ENCODE measurements at regions not wholly inside any gene's neighbourhood (a gene's known extent, or its start where the extent isn't known, plus 50 kb on each side); places are given as distances from the start of the nearest gene placed in this dataset.

DNA sequence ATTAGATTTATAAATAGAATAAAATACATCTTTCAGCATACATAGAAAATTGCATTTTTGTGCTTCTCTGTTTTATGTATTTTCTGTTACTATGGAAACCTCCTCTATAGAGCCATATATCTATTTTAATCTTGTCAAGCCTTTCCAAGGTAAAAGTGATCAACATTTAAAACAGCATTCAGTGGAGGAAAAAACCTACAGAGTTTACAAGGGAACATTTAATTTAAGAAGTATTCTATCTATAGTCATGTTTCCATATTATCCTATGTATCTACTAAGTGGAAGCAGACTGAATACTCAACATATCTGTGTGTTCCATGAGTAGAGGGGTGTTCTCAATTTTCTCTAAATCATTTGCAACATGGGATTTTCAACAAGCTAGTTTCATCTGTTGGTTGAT is 791.4 kb downstream of the CDH18 start:
- Histone ChIP-seq H3K4me3 (ENCODE audit: low read depth, low read length) (no peak overlapping the region), H3K36me3 (ENCODE audit: control insufficient read depth in 2 of 2, insufficient read depth in 1 of 2, low read length in 2 of 2) (no peaks in the 10 kb centered on the region), H3K27ac (ENCODE audit: extremely low read depth, low read depth, low read length) (no peak overlapping the region), H3K9me3 (ENCODE audit: control insufficient read depth, insufficient read depth, low read depth, low read length) (no peaks in the 10 kb centered on the region), H3K4me1 (ENCODE audit: control insufficient read depth, insufficient read depth, low read length) (no peaks in the 10 kb centered on the region)
- TF ChIP-seq PRDM1 (tag by site-specific recombination; IDR thresholded peaks at IDR 0.05): no peak
- no peak for TF ChIP-seq WT1 (tag by site-specific recombination; IDR thresholded peaks at IDR 0.05)
- TF ChIP-seq, protein P1, sequence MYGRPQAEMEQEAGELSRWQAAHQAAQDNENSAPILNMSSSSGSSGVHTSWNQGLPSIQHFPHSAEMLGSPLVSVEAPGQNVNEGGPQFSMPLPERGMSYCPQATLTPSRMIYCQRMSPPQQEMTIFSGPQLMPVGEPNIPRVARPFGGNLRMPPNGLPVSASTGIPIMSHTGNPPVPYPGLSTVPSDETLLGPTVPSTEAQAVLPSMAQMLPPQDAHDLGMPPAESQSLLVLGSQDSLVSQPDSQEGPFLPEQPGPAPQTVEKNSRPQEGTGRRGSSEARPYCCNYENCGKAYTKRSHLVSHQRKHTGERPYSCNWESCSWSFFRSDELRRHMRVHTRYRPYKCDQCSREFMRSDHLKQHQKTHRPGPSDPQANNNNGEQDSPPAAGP (tag by site-specific recombination; IDR thresholded peaks at IDR 0.05): no peak
- no peak for TF ChIP-seq ZFP69B (tag by site-specific recombination; IDR thresholded peaks at IDR 0.05)
- TF ChIP-seq, protein P2, sequence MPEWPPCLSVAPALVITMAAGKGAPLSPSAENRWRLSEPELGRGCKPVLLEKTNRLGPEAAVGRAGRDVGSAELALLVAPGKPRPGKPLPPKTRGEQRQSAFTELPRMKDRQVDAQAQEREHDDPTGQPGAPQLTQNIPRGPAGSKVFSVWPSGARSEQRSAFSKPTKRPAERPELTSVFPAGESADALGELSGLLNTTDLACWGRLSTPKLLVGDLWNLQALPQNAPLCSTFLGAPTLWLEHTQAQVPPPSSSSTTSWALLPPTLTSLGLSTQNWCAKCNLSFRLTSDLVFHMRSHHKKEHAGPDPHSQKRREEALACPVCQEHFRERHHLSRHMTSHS (tag by site-specific recombination; IDR thresholded peaks at IDR 0.05): no peak
- TF ChIP-seq ZNF571 (tag by site-specific recombination; IDR thresholded peaks at IDR 0.05): no peak
- no peak for TF ChIP-seq ZNF214 (tag by site-specific recombination; IDR thresholded peaks at IDR 0.05; ENCODE audit: borderline replicate concordance)
- no peak for TF ChIP-seq ZNF146 (tag by site-specific recombination; IDR thresholded peaks at IDR 0.05)
- TF ChIP-seq ZNF658 (tag by site-specific recombination; IDR thresholded peaks at IDR 0.05): no peak
- TF ChIP-seq, protein P3, sequence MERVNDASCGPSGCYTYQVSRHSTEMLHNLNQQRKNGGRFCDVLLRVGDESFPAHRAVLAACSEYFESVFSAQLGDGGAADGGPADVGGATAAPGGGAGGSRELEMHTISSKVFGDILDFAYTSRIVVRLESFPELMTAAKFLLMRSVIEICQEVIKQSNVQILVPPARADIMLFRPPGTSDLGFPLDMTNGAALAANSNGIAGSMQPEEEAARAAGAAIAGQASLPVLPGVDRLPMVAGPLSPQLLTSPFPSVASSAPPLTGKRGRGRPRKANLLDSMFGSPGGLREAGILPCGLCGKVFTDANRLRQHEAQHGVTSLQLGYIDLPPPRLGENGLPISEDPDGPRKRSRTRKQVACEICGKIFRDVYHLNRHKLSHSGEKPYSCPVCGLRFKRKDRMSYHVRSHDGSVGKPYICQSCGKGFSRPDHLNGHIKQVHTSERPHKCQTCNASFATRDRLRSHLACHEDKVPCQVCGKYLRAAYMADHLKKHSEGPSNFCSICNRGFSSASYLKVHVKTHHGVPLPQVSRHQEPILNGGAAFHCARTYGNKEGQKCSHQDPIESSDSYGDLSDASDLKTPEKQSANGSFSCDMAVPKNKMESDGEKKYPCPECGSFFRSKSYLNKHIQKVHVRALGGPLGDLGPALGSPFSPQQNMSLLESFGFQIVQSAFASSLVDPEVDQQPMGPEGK (tag by site-specific recombination; IDR thresholded peaks at IDR 0.05): no peak
- no peak for TF ChIP-seq FEZF1 (tag by site-specific recombination; IDR thresholded peaks at IDR 0.05)
- no peak for TF ChIP-seq ZNF777 (tag by site-specific recombination; IDR thresholded peaks at IDR 0.05; ENCODE audit: borderline replicate concordance)
- no peak for TF ChIP-seq ZNF391 (tag by site-specific recombination; IDR thresholded peaks at IDR 0.05; ENCODE audit: borderline replicate concordance, low read depth)
- TF ChIP-seq ZNF184 (tag by site-specific recombination; IDR thresholded peaks at IDR 0.05): no peak
- ChIA-PET CTCF (no interaction called here), POLR2A (no interaction called here)

DNA sequence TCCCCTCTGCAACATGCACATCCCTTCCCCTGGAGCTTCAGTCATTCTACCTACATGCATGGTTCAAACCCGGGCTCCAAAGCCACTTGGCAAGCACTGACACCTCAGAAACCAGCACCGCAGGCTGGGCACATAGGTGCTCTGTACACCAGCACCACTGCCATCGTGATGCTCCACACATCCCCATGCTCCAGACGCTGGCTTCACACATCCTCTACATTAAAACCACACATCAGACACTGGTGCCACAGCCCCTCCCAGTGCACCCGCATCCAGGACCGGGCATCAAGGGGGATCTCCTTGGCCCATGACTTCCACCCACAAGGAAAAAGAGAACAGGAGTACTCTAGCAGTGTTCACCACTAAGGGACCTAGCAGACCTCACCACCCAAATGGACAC is 787.7 kb downstream of the CDH18 start:
- no peaks in the 10 kb centered on the region for H3K36me3 ChIP-seq (ENCODE audit: control insufficient read depth in 2 of 2, insufficient read depth in 1 of 2, low read length in 2 of 2)
- CTCF ChIA-PET: interaction anchor here (1.1 kb wide), 1 partner anchor 36 kb away, joined by 3 read pairs; no protein-coding TSS in a partner anchor
- H3K4me3 ChIP-seq (ENCODE audit: low read depth, low read length): no peak overlapping the region
- no peaks in the 10 kb centered on the region for H3K4me1 ChIP-seq (ENCODE audit: control insufficient read depth, insufficient read depth, low read length)
- POLR2A ChIA-PET: no interaction called here
- no peaks in the 10 kb centered on the region for H3K9me3 ChIP-seq (ENCODE audit: control insufficient read depth, insufficient read depth, low read depth, low read length)
- no peak overlapping the region for H3K27ac ChIP-seq (ENCODE audit: extremely low read depth, low read depth, low read length)
- TF ChIP-seq, protein P4, sequence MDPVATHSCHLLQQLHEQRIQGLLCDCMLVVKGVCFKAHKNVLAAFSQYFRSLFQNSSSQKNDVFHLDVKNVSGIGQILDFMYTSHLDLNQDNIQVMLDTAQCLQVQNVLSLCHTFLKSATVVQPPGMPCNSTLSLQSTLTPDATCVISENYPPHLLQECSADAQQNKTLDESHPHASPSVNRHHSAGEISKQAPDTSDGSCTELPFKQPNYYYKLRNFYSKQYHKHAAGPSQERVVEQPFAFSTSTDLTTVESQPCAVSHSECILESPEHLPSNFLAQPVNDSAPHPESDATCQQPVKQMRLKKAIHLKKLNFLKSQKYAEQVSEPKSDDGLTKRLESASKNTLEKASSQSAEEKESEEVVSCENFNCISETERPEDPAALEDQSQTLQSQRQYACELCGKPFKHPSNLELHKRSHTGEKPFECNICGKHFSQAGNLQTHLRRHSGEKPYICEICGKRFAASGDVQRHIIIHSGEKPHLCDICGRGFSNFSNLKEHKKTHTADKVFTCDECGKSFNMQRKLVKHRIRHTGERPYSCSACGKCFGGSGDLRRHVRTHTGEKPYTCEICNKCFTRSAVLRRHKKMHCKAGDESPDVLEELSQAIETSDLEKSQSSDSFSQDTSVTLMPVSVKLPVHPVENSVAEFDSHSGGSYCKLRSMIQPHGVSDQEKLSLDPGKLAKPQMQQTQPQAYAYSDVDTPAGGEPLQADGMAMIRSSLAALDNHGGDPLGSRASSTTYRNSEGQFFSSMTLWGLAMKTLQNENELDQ (tag by site-specific recombination; IDR thresholded peaks at IDR 0.05; ENCODE audit: low read depth): no peak
- TF ChIP-seq, protein P5, sequence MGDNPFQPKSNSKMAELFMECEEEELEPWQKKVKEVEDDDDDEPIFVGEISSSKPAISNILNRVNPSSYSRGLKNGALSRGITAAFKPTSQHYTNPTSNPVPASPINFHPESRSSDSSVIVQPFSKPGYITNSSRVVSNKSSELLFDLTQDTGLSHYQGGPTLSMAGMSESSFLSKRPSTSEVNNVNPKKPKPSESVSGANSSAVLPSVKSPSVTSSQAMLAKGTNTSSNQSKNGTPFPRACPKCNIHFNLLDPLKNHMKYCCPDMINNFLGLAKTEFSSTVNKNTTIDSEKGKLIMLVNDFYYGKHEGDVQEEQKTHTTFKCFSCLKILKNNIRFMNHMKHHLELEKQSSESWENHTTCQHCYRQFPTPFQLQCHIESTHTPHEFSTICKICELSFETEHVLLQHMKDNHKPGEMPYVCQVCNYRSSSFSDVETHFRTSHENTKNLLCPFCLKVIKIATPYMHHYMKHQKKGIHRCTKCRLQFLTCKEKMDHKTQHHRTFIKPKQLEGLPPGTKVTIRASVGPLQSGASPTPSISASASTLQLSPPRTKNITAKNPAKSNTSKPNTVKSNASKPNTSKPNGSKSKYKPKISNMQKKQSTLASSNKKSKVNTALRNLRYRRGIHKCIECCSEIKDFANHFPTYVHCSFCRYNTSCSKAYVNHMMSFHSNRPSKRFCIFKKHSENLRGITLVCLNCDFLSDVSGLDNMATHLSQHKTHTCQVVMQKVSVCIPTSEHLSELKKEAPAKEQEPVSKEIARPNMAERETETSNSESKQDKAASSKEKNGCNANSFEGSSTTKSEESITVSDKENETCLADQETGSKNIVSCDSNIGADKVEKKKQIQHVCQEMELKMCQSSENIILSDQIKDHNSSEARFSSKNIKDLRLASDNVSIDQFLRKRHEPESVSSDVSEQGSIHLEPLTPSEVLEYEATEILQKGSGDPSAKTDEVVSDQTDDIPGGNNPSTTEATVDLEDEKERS (tag by site-specific recombination; IDR thresholded peaks at IDR 0.05): no peak
- TF ChIP-seq, protein P6, sequence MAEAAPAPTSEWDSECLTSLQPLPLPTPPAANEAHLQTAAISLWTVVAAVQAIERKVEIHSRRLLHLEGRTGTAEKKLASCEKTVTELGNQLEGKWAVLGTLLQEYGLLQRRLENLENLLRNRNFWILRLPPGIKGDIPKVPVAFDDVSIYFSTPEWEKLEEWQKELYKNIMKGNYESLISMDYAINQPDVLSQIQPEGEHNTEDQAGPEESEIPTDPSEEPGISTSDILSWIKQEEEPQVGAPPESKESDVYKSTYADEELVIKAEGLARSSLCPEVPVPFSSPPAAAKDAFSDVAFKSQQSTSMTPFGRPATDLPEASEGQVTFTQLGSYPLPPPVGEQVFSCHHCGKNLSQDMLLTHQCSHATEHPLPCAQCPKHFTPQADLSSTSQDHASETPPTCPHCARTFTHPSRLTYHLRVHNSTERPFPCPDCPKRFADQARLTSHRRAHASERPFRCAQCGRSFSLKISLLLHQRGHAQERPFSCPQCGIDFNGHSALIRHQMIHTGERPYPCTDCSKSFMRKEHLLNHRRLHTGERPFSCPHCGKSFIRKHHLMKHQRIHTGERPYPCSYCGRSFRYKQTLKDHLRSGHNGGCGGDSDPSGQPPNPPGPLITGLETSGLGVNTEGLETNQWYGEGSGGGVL (tag by site-specific recombination; IDR thresholded peaks at IDR 0.05): no peak
- TF ChIP-seq, protein P7, sequence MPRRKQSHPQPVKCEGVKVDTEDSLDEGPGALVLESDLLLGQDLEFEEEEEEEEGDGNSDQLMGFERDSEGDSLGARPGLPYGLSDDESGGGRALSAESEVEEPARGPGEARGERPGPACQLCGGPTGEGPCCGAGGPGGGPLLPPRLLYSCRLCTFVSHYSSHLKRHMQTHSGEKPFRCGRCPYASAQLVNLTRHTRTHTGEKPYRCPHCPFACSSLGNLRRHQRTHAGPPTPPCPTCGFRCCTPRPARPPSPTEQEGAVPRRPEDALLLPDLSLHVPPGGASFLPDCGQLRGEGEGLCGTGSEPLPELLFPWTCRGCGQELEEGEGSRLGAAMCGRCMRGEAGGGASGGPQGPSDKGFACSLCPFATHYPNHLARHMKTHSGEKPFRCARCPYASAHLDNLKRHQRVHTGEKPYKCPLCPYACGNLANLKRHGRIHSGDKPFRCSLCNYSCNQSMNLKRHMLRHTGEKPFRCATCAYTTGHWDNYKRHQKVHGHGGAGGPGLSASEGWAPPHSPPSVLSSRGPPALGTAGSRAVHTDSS (tag by site-specific recombination; IDR thresholded peaks at IDR 0.05): no peak
- TF ChIP-seq ZFHX2 (tag by site-specific recombination; conservative IDR thresholded peaks at IDR 0.05): no peak

Measured in HEK293 (cell line).